ENCODE measurements at regions not wholly inside any gene's neighbourhood (a gene's known extent, or its start where the extent isn't known, plus 50 kb on each side); places are given as distances from the start of the nearest gene placed in this dataset.

DNA sequence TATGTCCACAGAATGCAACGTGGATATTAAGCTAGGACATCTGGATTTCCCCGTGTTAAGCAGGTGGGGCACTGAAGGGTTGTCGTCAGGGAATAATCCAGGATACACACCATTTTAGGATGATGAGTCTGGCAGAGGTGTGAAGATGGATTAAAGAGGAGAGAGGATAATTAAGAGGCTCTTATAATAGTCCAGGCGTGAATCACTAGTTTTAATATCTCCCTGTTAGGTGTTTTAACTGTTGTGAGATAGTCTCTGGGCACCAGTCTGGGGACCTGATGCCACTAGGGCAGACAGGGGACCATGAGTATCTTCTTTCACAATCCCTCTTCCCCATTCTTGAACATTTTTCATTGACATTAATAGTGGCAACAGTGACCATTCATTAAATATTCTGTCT is 216.7 kb downstream of the TBX5 start:
- Histone ChIP-seq H3K4me1 (no peaks in the 10 kb centered on the region), H3K4me3 (no peak overlapping the region), H3K9me3 (no peaks in the 10 kb centered on the region), H3K36me3 (no peaks in the 10 kb centered on the region), H3K27me3 (no peaks in the 10 kb centered on the region), H3K27ac (no peak overlapping the region)
- WGBS, 2 donors (ENCODE audit: low coverage in 1 of 2): 63 to 80% methylated on average over 4 of the region's 4 CpGs
- intact Hi-C loops (cut with DNase I; ENCODE audit: low total_unique reads) (no loop called here), in situ Hi-C loops (cut with MboI; ENCODE audit: low pct_ligation_motif_present in 1 of 4, low pct_unique_long_range_greater_than_20kb in 1 of 4, low sequenced_read_pairs in 3 of 4) (no loop called here)
- DNase-seq: no peak
- TF ChIP-seq POLR2A (IDR thresholded peaks at IDR 0.05) (no peak), POLR2AphosphoS5 (IDR thresholded peaks at IDR 0.05) (no peak), EP300 (IDR thresholded peaks at IDR 0.05; ENCODE audit: low read depth) (no peak)
- TF ChIP-seq, protein P1, sequence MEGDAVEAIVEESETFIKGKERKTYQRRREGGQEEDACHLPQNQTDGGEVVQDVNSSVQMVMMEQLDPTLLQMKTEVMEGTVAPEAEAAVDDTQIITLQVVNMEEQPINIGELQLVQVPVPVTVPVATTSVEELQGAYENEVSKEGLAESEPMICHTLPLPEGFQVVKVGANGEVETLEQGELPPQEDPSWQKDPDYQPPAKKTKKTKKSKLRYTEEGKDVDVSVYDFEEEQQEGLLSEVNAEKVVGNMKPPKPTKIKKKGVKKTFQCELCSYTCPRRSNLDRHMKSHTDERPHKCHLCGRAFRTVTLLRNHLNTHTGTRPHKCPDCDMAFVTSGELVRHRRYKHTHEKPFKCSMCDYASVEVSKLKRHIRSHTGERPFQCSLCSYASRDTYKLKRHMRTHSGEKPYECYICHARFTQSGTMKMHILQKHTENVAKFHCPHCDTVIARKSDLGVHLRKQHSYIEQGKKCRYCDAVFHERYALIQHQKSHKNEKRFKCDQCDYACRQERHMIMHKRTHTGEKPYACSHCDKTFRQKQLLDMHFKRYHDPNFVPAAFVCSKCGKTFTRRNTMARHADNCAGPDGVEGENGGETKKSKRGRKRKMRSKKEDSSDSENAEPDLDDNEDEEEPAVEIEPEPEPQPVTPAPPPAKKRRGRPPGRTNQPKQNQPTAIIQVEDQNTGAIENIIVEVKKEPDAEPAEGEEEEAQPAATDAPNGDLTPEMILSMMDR (IDR thresholded peaks at IDR 0.05): no peak

DNA sequence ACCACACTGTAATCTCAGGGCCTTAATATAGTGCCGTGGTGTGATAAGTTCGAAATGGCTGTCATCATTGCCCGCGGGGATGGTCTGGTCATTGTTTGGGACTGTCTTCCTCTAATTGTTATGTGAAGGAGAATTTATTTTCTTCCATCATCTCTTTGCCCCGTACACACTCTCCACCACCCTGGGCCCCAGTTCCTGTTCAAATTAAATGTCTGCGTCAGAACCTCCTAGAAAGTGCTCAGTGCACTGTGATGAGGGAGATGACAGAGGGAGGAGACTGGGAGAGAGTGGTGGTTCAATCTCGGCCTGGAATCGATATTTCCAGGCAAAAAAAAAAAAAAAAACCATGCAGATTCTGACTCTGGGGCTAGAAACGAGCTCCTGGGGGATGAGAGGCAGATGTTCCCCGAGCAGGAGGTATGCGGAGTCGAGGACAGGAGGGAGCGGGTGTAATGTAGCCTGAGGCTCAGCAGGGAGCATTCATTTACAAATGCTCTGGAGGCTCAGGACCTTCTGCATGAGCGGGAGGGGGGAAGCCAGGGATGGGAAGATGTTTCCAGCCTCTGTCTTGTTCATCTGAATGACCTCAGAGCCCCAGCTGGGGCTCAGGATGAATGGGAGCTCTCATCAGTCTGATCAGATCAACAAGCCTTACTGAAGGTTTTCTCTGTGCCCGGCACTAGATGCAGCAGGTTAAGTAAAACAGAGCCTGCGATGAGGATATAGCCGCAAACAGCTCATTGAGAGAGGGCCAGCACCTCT is 219.5 kb downstream of the TBX5 start:
- intact Hi-C loops (cut with DNase I; ENCODE audit: low total_unique reads) (no loop called here), in situ Hi-C loops (cut with MboI; ENCODE audit: low pct_ligation_motif_present in 1 of 4, low pct_unique_long_range_greater_than_20kb in 1 of 4, low sequenced_read_pairs in 3 of 4) (no loop called here)
- no peak for DNase-seq
- Histone ChIP-seq H3K36me3 (no peaks in the 10 kb centered on the region), H3K27ac (no peak overlapping the region), H3K4me1 (no peaks in the 10 kb centered on the region), H3K27me3 (peaks cover 3% of the 10 kb centered on the region), H3K4me3 (no peak overlapping the region), H3K9me3 (no peaks in the 10 kb centered on the region)
- WGBS, 2 donors (ENCODE audit: low coverage in 1 of 2): 17 to 37% methylated on average over 8 to 17 of the region's 17 CpGs
- TF ChIP-seq POLR2AphosphoS5 (IDR thresholded peaks at IDR 0.05) (no peak), POLR2A (IDR thresholded peaks at IDR 0.05) (no peak), EP300 (IDR thresholded peaks at IDR 0.05; ENCODE audit: low read depth) (no peak)
- TF ChIP-seq, protein P1 (IDR thresholded peaks at IDR 0.05): no peak

DNA sequence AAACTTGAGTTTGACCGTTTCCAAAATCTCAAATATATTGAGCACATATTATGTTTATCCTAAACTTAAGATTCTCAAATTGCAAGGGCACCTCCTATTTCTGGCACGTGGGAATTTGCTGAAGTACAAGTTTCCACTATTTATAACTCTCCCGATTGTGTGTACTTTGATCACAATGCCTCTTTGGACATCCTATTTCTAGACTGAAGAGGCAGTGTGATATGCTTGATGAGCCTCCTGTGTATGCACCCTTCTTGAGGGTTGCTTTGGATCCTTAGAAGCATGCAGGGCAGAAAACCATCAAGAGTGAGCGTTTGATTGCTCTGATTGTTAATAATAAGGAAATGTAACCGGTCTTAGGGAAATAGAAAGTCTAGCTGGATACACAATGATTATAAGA is 218.9 kb upstream of the RBM19 start:
- in situ Hi-C loops (cut with MboI; ENCODE audit: low pct_ligation_motif_present in 1 of 4, low pct_unique_long_range_greater_than_20kb in 1 of 4, low sequenced_read_pairs in 3 of 4): no loop called here
- WGBS, 2 donors (ENCODE audit: low coverage in 1 of 2): 46 to 58% methylated on average over 5 of the region's 5 CpGs
- TF ChIP-seq POLR2A (IDR thresholded peaks at IDR 0.05) (no peak), EP300 (IDR thresholded peaks at IDR 0.05; ENCODE audit: low read depth) (no peak), POLR2AphosphoS5 (IDR thresholded peaks at IDR 0.05) (no peak)
- TF ChIP-seq, protein P1 (IDR thresholded peaks at IDR 0.05): no peak
- intact Hi-C loops (cut with DNase I; ENCODE audit: low total_unique reads): no loop called here
- H3K36me3 ChIP-seq: no peaks in the 10 kb centered on the region
- H3K4me3 ChIP-seq: no peak overlapping the region
- H3K4me1 ChIP-seq: no peaks in the 10 kb centered on the region
- H3K9me3 ChIP-seq: no peaks in the 10 kb centered on the region
- peaks cover 3% of the 10 kb centered on the region for H3K27me3 ChIP-seq
- no peak for DNase-seq
- H3K27ac ChIP-seq: no peak overlapping the region

- no peaks in the 10 kb centered on the region for H3K27me3 ChIP-seq
- intact Hi-C loops (cut with DNase I; ENCODE audit: low total_unique reads) (no loop called here), in situ Hi-C loops (cut with MboI; ENCODE audit: low pct_ligation_motif_present in 1 of 4, low pct_unique_long_range_greater_than_20kb in 1 of 4, low sequenced_read_pairs in 3 of 4) (no loop called here)
- DNase-seq: no peak
- H3K36me3 ChIP-seq: no peaks in the 10 kb centered on the region
- no peak overlapping the region for H3K27ac ChIP-seq
- no peak for TF ChIP-seq POLR2AphosphoS5 (IDR thresholded peaks at IDR 0.05)
- no peak for TF ChIP-seq EP300 (IDR thresholded peaks at IDR 0.05; ENCODE audit: low read depth)
- TF ChIP-seq, protein P1 (IDR thresholded peaks at IDR 0.05): no peak
- no peak for TF ChIP-seq POLR2A (IDR thresholded peaks at IDR 0.05)
- no peak overlapping the region for H3K4me3 ChIP-seq
- 88 to 100% methylated on average over 1 of the region's 1 CpG for WGBS, 2 donors (ENCODE audit: low coverage in 1 of 2)
- H3K4me1 ChIP-seq: no peaks in the 10 kb centered on the region
- no peaks in the 10 kb centered on the region for H3K9me3 ChIP-seq
Measured at GRCh38 chr12:114174326-114174725, 208.2 kb upstream of the RBM19 start.

Measured in transverse colon (tissue), 4 donors.